DMS79 treated with DMSO at 0.1 percent for 48 hours (cell line): ENCODE measurements at regions not wholly inside any gene's neighbourhood (a gene's known extent, or its start where the extent isn't known, plus 50 kb on each side); places are given as distances from the start of the nearest gene placed in this dataset.
A peak's percentile ranks its signal among the peaks of the same experiment; 100 is the strongest.

Source experiments
- DNase-seq: peaks from one replicate; lab custom pipeline; 2025; lab: John Stamatoyannopoulos, UW

DNA sequence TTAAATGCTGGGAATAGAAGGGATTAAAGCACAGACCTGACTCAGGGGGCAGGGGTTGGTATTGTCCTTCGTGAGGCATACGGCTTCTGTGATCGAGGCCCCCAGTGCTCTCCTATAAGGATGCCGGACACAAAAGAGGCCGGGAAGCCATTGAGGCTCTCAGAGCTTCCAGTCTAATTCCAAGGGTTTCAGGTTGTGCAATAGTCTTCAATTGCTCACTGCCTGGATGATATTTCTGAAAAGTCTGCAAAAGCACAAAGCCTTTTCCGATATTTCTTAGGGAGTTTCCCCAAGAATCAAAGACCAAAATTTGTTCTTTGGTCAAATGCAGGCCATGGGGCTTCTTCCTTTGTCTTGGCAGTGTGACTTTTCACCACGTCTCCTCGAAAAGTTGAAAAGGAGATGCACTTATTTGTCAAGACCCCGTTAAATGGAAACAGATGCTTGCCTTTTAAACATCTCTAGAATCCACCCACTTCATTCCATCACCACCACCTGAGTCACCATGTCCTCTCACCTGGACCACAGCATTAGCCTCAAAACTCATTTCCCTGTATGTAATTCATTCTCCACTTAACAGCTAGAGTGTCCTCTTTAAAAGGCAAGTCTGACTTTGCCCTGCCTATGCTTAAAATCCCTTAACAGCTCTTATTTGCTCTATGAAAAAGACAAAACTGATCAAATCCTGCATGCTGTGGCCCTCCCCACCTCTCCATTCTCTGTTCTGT, 134.8 kb upstream of the NAMPT start:
- peak; percentile 92 for DNase-seq

DNA sequence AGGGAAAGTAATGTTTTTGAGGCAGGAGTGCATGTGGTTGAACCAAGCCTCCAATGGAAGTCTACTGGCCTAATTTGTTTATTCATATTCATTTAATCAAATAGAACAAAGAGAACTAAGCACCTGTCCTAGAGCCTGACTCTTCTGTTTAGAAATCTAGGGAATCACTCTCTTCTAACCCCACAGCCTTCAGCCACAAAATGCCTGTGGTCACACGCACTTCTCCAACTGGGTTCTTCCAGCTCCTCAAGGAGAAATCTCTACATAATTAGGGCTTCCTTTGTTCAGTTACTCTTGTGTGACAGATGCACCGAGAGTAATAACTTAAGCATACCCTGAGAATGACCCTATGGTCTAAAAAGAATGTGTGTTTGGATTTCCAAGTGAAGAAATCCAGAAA, 133.7 kb upstream of the NAMPT start:
- peak; percentile 10 for DNase-seq

DNA sequence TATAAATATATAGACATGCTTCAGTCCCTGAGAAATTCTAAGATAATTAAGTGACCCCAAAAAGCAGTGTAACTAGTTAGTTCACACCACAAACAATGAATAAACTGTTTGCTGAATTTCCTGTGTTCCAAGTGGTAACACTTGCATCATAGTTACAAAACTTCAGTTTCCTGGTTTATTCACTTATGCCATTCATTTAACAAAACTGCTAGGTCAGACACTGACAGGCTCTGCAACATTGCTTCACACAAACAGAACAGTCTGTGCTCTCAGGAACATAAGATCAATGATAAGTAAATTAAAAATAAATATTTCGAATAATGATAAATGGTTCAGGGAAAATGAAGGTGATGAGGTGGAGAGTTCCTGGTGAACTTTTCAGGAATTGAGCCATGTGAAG, 133.3 kb upstream of the NAMPT start:
- no peak for DNase-seq

DNA sequence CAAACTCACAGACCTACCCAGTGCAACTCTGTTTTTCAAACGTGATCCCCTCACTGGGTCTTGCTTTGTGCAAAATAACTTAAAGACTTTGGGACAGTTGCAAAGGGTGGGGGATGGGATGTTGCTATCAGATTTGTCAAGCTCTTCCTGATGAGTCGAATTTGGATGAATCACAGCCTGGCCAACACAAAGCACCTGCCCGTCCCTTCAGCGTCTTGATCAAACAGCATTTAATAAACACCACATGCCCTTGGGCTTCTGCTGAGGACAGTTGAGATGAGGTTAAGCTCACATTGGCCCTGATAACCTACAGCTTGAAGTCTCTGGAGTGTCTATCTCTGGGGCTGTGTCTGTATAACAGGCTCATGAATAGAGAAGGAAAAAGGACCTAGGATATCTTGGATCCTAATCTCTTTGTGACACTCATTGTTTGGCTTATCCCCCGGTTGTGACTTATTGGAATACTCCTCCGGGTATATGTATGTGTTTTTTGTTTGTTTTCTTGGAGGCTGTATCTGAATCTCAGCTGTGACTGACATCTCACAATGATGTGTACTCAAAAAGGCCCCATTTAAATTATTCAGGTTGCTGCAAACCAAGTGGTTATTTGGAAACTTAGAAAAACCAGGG, 132.6 kb upstream of the NAMPT start:
- DNase-seq, result no peak

DNA sequence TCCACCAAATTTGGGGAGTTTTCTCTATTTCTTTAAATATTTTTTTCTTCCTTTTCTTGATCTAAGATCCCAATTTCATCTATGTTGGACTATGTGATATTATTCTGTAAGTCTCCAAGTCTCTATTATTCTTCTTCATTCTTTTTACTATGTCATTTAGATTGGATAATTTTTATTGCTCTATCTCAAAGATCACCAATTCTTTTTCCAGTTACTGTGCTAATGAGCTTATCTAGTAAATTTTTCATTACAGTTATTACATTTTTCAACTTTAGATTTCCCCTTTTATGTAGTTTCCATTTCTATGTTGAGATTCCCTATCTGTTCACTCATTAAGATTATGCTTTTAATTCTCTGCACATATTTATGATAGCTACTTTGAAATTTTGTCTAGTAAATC, 131.6 kb upstream of the NAMPT start:
- no peak for DNase-seq

DNA sequence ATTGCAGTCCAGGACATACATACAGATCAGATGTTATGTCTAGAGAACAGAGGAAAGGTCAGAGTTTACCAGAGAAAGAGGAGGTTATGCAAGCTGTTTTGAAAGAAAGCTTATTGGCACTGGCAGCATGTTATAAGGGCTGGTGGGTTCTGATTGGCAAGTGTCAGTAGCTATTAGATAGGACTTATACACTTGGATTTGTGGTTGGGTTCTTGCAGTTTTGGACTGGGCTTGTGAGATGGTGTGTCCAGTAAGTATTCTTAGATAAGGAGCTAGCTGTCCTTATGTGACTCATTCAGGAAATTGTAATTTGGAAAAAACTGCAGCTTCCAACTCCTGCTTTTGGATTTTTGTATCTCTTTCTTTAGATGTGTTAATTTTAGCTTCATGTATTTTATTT, 130.7 kb upstream of the NAMPT start:
- no peak for DNase-seq

DNA sequence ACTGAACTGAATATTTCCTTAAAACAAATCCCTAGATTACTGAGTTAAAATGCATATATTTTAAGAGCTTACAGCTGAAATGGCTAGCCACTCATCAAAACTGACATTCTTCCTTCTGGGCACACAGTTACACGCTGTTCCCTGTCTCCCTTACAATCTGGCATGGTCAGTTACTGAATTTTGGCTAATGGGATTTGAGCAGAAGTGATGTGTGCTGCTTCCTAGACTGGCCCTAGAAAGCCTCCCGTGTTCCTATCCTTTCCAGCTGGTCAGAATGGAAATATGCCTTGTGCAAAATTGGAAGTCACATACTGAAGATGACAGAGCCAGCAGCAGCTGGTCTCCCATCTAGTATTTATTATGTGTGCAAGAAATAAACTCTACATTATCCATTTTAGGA, 128.7 kb upstream of the NAMPT start:
- DNase-seq, result no peak

DNA sequence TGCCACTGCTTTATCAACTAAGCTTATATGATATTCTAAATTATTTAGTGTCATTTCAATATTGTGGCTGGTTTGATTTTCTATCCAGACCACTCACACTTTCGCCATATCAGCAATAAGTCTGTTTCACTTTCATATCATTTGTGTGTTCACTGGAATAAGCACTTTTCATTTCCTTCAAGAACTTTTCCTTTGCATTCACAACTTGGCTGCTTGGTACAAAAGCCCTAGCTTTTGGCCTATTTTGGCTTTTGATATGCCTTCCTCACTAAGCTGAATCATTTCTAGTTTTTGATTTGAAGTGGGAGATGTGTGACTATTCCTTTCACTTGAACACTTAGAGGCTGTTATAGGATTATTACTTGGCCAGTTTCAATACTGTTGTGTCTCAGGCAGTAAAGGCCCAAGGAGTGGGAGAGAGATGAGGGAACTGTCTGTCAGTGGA, 120.9 kb upstream of the NAMPT start:
- peak; percentile 17 for DNase-seq

DNA sequence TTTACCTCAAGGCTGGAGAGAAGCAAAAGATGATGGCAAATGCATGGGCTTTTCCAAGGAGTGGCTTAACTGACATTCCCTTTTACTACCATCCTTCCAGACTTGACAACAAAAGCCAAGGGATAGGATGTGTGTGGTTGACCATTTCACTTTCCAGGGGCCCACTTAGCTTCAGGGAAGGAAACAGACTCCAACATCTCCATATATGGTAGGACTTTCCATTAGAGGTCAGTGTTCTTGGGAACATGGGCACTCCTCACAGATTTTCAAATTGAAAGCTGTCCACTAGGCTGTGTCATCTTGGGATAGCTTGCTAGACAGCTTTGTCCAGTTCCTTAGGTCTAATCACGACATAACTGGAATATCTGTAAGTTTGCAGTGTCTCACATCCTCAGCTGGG, 118.1 kb upstream of the NAMPT start:
- DNase-seq, result no peak

DNA sequence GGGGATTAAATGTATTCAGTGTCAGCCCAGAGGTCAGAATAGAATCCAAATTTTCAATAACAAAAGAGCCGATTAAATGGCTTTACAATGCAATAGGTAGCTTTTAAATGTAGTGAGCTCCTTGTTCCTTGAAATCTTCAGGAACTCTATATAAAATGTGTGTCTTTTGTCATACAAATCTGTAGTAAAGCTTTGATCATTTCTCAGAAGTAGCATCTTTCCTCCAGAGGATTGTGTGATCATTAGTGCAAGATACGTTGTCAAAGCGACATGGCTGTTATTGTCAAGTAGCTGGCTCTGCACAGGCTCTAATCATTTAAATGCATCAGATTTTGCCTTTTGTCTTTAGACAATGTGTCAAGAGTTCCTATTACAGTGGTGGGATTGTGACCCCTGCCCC, 116.1 kb upstream of the NAMPT start:
- no peak for DNase-seq

DNA sequence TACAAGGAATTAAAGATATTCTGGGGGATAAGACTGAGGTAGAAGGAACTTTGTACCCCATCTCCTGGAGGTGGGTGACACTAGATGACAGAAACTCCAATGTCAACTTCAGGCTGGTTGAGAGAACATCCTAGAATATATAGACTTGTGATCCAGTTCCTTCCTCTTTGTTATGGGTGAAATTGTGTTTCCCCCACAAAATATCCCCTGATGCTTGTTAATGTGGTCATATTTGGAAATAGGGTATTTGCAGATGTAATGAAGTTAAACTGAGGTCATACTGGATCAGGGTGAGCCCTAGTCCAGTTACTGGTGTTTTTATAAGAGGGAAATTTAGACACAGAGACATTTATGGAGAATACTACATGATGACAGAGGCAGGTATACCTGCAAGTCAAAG, 114.0 kb upstream of the NAMPT start:
- no peak for DNase-seq

DNA sequence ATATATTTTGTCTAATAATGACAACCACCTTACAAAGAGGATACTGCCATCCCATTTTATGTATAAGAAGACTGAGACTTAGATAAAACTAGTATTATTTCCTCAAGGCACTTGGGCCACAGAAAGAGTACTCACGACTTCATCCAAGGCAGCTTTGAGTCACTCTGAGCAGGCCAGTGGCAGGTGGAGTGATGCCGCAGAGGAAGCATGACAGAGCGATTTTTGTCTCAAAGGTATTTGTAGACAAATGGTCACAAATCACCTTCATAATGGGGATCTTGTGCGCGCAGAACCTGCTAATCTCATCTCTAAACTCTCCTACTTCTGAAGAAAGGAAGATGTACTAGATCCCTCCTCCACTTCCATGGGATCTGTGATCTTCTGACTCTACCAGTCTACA, 113.2 kb upstream of the NAMPT start:
- DNase-seq, result no peak

DNA sequence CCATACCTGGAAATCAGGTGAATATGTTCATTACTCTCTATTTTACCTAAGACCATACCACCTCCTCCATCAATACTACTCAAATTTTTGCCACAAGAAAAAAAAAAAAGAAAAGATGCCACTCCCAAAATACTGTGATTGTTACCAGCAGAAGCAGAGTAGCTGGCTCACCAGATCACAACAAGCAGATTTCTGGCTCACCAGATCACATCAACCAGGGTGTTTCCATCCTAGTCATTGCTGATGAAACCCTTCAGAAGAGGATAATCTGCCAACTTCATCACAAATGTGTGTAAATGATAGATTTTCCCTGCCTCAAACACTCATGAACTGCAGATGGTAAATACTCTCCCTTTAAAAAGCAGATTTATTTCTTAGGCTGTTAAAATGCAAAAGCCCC, 109.7 kb upstream of the NAMPT start:
- DNase-seq, result no peak

DNA sequence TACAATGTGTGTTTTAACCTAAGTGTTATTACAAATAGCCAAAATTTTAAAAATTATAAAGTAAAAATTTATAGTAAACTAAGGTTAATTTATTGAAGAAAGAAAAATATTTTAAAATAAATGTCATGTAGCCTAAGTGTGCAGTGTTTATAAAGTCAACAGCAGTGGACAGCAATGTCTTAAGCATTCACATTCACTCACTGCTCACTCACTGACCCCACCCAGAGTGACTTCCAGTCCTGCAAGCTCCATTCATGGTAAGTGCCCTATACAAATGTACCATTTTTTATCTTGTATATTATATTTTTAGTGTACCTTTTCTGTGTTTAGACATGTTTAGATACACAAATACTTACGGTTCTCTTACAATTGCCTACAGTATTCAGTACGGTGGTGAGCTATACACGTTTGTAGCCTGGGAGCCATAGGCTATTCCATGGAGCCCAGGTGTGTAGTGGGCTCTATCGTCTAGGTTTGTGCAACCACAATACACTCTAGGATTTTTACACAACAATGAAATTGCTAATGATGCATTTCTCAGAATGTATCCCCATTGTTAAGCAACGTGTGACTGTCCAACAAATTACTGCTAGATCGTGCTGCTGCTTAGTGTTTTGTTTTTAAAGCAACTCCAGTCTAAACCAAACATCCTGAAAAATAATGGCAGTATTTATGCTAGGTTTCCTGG, 108.9 kb upstream of the NAMPT start:
- no peak for DNase-seq

DNA sequence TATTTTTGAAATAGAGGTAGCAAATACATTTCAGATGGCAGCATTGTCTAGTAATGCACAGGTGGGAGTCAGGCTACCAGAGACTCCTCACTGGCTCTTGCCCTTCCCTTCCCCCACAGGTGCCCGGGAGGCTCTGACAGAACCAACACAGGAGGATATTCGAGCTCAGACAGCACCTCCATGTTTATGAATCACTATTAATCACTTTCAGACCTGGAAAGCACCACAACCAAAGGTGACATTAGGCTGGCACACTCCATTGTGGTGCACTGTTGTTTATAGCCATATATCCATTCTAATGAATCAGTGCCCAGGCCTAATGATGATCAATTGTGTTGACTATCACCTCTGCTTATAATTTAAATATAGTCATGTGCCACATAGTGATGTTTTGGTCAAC, 107.8 kb upstream of the NAMPT start:
- no peak for DNase-seq

DNA sequence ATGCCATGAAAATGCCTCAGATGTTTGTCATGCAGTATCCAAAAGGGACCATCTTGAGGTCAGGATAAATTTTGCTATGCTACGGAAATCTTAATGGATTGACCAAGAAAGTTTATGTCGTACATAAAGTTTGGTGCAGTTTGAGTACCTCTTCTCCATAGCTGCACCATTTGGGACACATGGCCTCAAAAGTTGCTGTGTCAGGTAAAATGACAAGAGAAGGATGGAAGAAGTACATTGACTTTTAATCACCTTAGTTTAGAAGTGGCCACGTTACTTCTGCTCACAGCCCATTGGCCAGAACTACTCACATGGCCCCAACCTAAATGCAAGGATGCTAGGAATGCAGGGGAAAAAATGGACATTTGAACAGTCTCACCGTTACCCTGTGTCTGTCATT, 107.4 kb upstream of the NAMPT start:
- no peak for DNase-seq

DNA sequence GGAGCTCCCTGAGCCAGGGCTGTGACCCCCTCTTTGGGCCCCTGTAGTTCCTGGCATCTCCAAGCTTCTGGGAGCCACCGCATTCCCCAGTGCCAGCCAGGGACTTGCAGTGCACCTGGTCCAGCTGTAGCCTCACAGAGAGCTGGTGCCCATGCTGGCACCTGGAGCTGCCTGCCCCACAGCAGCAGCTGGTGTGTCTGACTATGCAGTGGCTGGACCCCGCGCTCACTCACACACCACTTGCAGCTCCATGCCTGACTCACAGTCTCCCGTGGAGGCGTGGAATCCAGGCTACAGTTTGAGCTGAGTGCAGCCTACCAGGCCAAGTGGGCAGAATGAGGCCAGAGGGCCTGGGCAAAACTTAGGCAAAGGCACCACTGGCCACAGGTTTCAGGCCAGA, 102.2 kb upstream of the NAMPT start:
- DNase-seq, result no peak

DNA sequence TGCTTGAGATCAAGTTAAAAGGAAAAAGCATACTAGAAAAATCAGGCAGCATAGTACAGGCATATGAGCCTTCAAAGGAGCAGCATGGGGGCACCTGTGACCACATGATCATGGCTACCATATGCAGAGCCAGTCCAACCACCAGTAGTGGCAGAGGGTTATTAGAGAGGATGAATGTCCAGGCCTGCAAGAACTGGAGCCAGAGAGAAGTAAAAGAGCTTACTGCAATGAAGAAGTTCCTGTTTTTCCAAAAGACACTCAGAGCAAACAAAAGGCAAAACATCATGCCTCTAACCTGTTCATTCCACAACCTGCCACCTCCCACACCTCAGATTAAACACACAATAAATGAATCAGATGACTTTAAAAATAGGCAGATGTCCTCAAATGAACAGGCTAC, 99.6 kb upstream of the NAMPT start:
- no peak for DNase-seq

DNA sequence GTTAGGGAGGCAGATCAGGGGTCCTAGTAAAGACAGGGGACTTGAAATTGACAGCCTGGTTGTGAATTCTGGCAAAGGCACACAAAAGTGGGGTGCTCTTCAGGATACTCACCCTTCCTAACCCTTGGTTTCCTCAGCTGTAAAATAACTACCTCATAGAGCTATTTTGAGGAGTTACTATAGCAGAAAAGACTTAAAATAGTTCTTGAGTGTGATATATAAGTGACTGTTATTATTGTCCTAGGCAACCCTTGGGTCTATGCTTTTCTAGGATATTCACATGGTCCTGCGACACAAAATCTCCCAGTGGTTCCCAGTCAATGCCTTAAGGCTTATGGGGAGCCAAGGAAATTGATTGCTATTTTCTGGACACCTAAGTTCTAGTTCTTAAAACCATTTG, 98.1 kb upstream of the NAMPT start:
- no peak for DNase-seq

DNA sequence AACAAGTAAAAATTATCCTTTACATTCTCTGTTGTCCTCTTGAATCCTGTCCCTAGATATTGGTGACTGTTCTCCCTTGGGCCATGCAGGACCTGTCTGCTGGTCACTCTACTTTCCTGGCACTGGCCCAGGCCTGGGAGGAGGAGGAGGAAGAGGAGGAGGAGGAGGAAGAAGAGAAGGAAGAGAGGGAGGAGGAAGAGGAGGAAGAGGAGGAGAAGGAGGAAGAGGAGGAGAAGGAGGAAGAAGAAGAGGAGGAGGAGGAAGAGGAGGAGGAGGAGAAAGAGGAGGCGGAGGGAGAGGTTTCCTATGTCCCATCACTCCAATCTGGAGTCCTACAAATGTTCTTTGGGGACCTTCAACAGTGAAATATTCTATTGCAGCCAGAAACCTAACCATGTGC, 97.3 kb upstream of the NAMPT start:
- no peak for DNase-seq

DNA sequence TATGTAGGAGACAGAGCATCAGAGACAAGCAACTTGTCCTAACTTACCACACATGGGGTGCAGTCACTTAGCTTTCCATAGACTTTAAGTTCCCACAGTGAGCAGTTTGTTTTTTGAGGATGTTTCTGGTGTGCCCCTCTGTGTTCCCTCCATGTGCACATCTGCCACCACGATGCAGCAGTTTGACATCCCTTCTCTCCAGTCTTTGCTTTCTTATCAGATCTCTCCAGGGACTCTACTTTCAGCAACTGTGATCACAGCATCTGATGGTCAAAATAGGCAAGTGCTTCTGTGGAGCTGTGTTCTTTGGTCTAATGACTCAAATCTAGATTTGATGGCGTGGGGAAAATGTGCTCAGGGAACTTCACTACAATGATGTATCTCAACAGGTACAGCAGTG, 96.5 kb upstream of the NAMPT start:
- no peak for DNase-seq

DNA sequence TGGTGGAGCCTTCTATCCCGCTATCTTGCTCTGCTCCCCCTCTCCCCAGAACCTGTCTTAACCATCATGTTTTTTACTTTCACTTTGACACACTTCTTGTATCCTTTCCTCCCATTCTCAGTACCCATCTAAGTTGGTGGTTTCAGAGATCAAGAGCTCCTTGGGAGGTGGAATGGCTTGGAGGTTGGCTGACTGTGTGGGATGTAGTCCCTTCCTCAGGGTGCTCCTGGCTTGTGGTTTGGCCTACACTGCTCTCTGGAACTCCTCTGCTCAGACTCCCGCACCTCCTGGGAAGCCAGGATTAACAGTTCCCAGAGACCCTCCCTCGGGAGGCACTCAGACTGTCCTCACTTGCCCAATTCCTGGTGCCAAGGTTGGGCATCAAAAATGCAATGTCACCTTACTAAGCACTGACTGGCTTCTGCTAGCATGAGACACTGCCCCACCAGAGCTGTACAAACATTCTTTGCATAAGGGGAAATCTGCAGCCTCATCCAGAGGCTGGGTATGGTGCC, 93.1 kb upstream of the NAMPT start:
- DNase-seq, result no peak
